Body of pancreas (tissue), 4 donors: ENCODE measurements at regions not wholly inside any gene's neighbourhood (a gene's known extent, or its start where the extent isn't known, plus 50 kb on each side); places are given as distances from the start of the nearest gene placed in this dataset.

Experiments used
- ATAC-seq: fragments of 150-250 bp; one replicate; pipeline ENCODE4 v1.9.1; 2016
- DNase-seq, 4 donors: peaks; one replicate each; pipeline ENCODE4 v3.0.0-alpha.2; 2019
- H3K27ac ChIP-seq, 4 donors: fragments of 200-600 bp; sonication (generic); 1 replicate in 3 of 4; 2 replicates in 1 of 4; pipeline versions ENCODE4 v1.5.1 to v1.6.1; 2016 to 2019; ENCODE audit warnings: mild to moderate bottlenecking in 1 of 4, mixed read lengths in 1 of 4, moderate library complexity in 1 of 4
- H3K27me3 ChIP-seq, 2 donors: fragments of 200-600 bp; sonication (generic); one replicate each; pipeline ENCODE4 v1.6.0; 2016; ENCODE audit warnings: mild to moderate bottlenecking in 1 of 2
- H3K36me3 ChIP-seq, 2 donors: fragments of 200-600 bp; sonication (generic); replicated peaks in 1 of 2; 2 replicates each; pipeline ENCODE4 v1.5.1; 2016; ENCODE audit warnings: low read depth in 2 of 2; ENCODE audit not compliant: insufficient read depth in 1 of 2
- H3K4me1 ChIP-seq: fragments of 200-600 bp; sonication (generic); one replicate; pipeline ENCODE4 v1.6.0; 2016
- H3K4me3 ChIP-seq, 2 donors: fragments of 200-600 bp; sonication (generic); 1 replicate in 1 of 2; 2 replicates in 1 of 2; pipeline ENCODE4 v1.5.1; 2016 to 2019
- H3K9me3 ChIP-seq, 3 donors: fragments of 200-600 bp; sonication (generic); 1 replicate in 2 of 3; 2 replicates in 1 of 3; pipeline ENCODE4 v1.5.1; 2016
- POLR2A ChIP-seq, 3 donors: fragments of 450-650 bp; IDR thresholded peaks; one replicate each; pipeline ENCODE4 v1.6.1; 2016; ENCODE audit warnings: antibody characterized with exemption in 3 of 3, mild to moderate bottlenecking in 2 of 3
- WGBS, 2 donors: methylation state at CpG; one replicate each; pipeline ENCODE4 v1.1.5; 2017; 5-methylcytosine and 5-hydroxymethylcytosine counted together
- intact Hi-C: fragments of 100-400 bp; cut with DNase I; formaldehyde crosslinking; loops from one replicate; pipeline ENCODE4 v1.15.1; 2023
- TF ChIP-seq, protein P1 (sequence below), 7 experiments: fragments of 450-650 bp in 4 of 7; fragments of 200-600 bp in 3 of 7; sonication (generic) in 3 of 7; IDR thresholded peaks; one replicate each; pipeline ENCODE4 v1.5.1; 2016 to 2019; ENCODE audit warnings: antibody characterized with exemption in 7 of 7

GRCh38 chr14:53356361-53357150 lies 203.4 kb upstream of the DDHD1 start:
- H3K9me3 ChIP-seq: no peaks in the 10 kb centered on the region
- H3K4me3 ChIP-seq: no peak overlapping the region
- H3K27me3 ChIP-seq: no peaks in the 10 kb centered on the region
- DNase-seq (no peak), ATAC-seq (no peak)
- H3K4me1 ChIP-seq: no peaks in the 10 kb centered on the region
- TF ChIP-seq POLR2A (IDR thresholded peaks at IDR 0.05): no peak
- TF ChIP-seq, protein P1, sequence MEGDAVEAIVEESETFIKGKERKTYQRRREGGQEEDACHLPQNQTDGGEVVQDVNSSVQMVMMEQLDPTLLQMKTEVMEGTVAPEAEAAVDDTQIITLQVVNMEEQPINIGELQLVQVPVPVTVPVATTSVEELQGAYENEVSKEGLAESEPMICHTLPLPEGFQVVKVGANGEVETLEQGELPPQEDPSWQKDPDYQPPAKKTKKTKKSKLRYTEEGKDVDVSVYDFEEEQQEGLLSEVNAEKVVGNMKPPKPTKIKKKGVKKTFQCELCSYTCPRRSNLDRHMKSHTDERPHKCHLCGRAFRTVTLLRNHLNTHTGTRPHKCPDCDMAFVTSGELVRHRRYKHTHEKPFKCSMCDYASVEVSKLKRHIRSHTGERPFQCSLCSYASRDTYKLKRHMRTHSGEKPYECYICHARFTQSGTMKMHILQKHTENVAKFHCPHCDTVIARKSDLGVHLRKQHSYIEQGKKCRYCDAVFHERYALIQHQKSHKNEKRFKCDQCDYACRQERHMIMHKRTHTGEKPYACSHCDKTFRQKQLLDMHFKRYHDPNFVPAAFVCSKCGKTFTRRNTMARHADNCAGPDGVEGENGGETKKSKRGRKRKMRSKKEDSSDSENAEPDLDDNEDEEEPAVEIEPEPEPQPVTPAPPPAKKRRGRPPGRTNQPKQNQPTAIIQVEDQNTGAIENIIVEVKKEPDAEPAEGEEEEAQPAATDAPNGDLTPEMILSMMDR (IDR thresholded peaks at IDR 0.05): no peak
- WGBS, 2 donors: 63 to 74% methylated on average over 4 of the region's 4 CpGs
- H3K36me3 ChIP-seq: no peaks in the 10 kb centered on the region
- intact Hi-C loops: no loop called here
- H3K27ac ChIP-seq: no peak overlapping the region

DNA sequence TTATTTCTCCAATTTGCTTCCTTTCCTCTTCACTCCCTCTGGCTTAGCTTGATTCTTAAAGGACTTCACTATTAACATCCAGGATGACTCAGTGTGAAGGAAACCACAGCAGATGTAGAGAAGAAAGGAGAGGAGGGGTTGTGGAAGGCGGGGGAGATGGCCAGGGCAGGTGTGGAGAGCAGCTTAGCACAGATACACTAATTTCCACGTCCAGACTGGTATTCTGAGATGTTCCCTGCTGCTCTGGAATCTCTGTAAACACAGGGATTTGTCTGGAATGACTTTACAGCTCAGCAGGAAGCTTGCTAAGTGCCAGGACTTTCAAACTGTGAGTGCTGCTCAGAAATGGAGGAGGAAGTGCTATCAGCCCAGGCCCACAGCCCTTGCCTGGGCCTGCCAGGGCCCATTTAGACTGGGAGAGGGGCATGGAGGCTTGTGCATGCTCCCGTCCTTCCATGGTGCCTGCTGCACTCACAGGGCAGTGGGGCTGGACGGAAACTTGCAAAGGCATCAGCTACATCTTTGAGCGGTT lies 202.5 kb upstream of the DDHD1 start:
- no peak for TF ChIP-seq POLR2A (IDR thresholded peaks at IDR 0.05)
- TF ChIP-seq, protein P1 (IDR thresholded peaks at IDR 0.05): no peak
- ATAC-seq: no peak
- DNase-seq: no peak
- WGBS, 2 donors: 66 to 74% methylated on average over 5 of the region's 5 CpGs
- H3K36me3 ChIP-seq: no peaks in the 10 kb centered on the region
- no peaks in the 10 kb centered on the region for H3K27me3 ChIP-seq
- H3K4me1 ChIP-seq: no peaks in the 10 kb centered on the region
- H3K9me3 ChIP-seq: no peaks in the 10 kb centered on the region
- no peak overlapping the region for H3K27ac ChIP-seq
- intact Hi-C loops: no loop called here
- no peak overlapping the region for H3K4me3 ChIP-seq

DNA sequence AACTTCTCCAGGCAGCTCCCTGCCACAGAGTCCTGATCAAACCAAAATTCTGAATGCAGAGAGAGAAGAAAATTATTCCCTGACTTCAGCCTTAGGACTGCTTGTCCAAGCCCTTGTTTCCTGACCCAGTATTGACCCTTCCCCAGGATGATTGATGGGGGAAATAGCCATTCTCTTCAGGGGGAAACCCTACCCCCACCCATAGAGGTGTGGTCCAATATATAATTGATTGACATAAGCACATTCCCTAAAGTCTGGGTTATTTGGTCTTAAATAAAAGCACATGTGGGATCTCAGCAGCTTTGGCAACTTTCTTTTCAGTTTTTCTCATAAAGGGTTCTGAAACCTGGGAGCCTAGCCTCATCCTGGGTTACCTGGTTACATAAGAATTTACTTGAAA lies 201.2 kb upstream of the DDHD1 start:
- Histone ChIP-seq H3K27ac (no peak overlapping the region), H3K27me3 (no peaks in the 10 kb centered on the region), H3K9me3 (no peaks in the 10 kb centered on the region), H3K36me3 (no peaks in the 10 kb centered on the region), H3K4me1 (no peaks in the 10 kb centered on the region), H3K4me3 (no peak overlapping the region)
- DNase-seq (no peak), ATAC-seq (no peak)
- TF ChIP-seq, protein P1 (IDR thresholded peaks at IDR 0.05): no peak
- TF ChIP-seq POLR2A (IDR thresholded peaks at IDR 0.05): no peak
- intact Hi-C loops: no loop called here

GRCh38 chr14:53350866-53351265 lies 197.7 kb upstream of the DDHD1 start:
- intact Hi-C loops: no loop called here
- Histone ChIP-seq H3K27me3 (no peaks in the 10 kb centered on the region), H3K4me3 (no peak overlapping the region), H3K9me3 (no peaks in the 10 kb centered on the region), H3K27ac (no peak overlapping the region), H3K36me3 (no peaks in the 10 kb centered on the region), H3K4me1 (no peaks in the 10 kb centered on the region)
- TF ChIP-seq, protein P1 (IDR thresholded peaks at IDR 0.05): no peak
- TF ChIP-seq POLR2A (IDR thresholded peaks at IDR 0.05): no peak
- ATAC-seq: no peak
- DNase-seq: no peak

- WGBS, 2 donors: 93 to 96% methylated on average over 2 of the region's 2 CpGs
- no peaks in the 10 kb centered on the region for H3K4me1 ChIP-seq
These were observed 197.3 kb upstream of the DDHD1 start for GRCh38 chr14:53350429-53350828.

More at GRCh38 chr14:53350429-53350828, 197.3 kb upstream of the DDHD1 start:
- no peak overlapping the region for H3K27ac ChIP-seq
- no peak for ATAC-seq
- H3K4me3 ChIP-seq: no peak overlapping the region
- no peaks in the 10 kb centered on the region for H3K36me3 ChIP-seq
- intact Hi-C loops: no loop called here
- no peaks in the 10 kb centered on the region for H3K9me3 ChIP-seq
- no peak for DNase-seq
- TF ChIP-seq POLR2A (IDR thresholded peaks at IDR 0.05): no peak
- TF ChIP-seq, protein P1 (IDR thresholded peaks at IDR 0.05): no peak
- no peaks in the 10 kb centered on the region for H3K27me3 ChIP-seq
